ENCODE measurements at regions not wholly inside any gene's neighbourhood (a gene's known extent, or its start where the extent isn't known, plus 50 kb on each side); places are given as distances from the start of the nearest gene placed in this dataset.

DNA sequence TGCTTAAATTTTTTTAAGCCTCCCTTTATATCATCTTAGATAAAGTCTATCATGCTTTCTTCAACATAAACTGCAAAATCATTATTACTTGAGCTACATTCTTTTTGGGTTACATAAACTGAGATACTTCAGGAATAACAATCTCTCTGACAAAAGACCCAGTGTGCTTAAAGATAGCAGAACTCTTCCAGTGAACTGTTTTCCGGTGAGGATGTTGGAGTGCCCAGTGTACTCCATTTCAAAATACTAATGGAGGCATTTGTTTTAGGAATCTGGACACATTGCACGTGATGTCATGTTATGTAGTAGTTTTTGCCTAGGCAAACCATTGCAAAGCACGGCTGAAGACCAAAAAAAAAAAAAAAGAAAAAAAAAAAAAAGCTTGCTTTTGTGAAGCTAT is 388.2 kb upstream of the CELF2 start:
- H3K36me3 ChIP-seq (ENCODE audit: control insufficient read depth, insufficient read depth, low read length), result no peaks in the 10 kb centered on the region
- TF ChIP-seq, protein P1, sequence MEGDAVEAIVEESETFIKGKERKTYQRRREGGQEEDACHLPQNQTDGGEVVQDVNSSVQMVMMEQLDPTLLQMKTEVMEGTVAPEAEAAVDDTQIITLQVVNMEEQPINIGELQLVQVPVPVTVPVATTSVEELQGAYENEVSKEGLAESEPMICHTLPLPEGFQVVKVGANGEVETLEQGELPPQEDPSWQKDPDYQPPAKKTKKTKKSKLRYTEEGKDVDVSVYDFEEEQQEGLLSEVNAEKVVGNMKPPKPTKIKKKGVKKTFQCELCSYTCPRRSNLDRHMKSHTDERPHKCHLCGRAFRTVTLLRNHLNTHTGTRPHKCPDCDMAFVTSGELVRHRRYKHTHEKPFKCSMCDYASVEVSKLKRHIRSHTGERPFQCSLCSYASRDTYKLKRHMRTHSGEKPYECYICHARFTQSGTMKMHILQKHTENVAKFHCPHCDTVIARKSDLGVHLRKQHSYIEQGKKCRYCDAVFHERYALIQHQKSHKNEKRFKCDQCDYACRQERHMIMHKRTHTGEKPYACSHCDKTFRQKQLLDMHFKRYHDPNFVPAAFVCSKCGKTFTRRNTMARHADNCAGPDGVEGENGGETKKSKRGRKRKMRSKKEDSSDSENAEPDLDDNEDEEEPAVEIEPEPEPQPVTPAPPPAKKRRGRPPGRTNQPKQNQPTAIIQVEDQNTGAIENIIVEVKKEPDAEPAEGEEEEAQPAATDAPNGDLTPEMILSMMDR (IDR thresholded peaks at IDR 0.05; ENCODE audit: insufficient read depth, low read length, poor library complexity, severe bottlenecking), result no peak
- H3K4me3 ChIP-seq (ENCODE audit: low read depth, low read length), result no peak overlapping the region
- DNase-seq (ENCODE audit: low read depth), result no peak
- H3K27me3 ChIP-seq (ENCODE audit: control insufficient read depth, insufficient read depth, low read length), result no peaks in the 10 kb centered on the region

DNA sequence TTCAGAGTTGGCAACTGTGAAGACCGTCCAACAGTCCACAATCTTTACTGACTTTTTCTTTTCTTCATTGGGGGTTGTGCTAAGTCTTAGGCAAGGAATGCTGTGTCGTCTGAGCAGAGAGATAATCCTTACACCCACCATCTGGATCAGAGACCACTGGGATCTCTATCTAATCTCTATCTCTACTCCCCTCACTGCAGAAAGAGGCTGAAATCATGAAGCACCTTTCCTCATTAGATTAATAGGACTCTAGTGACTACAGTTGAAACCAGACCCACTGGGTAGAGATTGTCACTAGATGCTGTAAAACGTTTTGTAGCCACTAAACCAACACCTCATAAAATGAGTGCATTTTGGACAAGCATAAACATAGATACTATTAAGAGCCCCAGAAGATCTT is 387.4 kb upstream of the CELF2 start:
- no peaks in the 10 kb centered on the region for H3K36me3 ChIP-seq (ENCODE audit: control insufficient read depth, insufficient read depth, low read length)
- TF ChIP-seq, protein P1 (IDR thresholded peaks at IDR 0.05; ENCODE audit: insufficient read depth, low read length, poor library complexity, severe bottlenecking), result no peak
- no peak for DNase-seq (ENCODE audit: low read depth)
- no peak overlapping the region for H3K4me3 ChIP-seq (ENCODE audit: low read depth, low read length)
- H3K27me3 ChIP-seq (ENCODE audit: control insufficient read depth, insufficient read depth, low read length), result no peaks in the 10 kb centered on the region

- TF ChIP-seq, protein P1 (IDR thresholded peaks at IDR 0.05; ENCODE audit: insufficient read depth, low read length, poor library complexity, severe bottlenecking), result no peak
- no peaks in the 10 kb centered on the region for H3K36me3 ChIP-seq (ENCODE audit: control insufficient read depth, insufficient read depth, low read length)
- H3K4me3 ChIP-seq (ENCODE audit: low read depth, low read length), result no peak overlapping the region
- no peaks in the 10 kb centered on the region for H3K27me3 ChIP-seq (ENCODE audit: control insufficient read depth, insufficient read depth, low read length)
- DNase-seq (ENCODE audit: low read depth), result no peak
Measured at GRCh38 chr10:10630782-10631181, 386.9 kb upstream of the CELF2 start.

- TF ChIP-seq, protein P1 (IDR thresholded peaks at IDR 0.05; ENCODE audit: insufficient read depth, low read length, poor library complexity, severe bottlenecking), result no peak
- Histone ChIP-seq H3K27me3 (ENCODE audit: control insufficient read depth, insufficient read depth, low read length) (no peaks in the 10 kb centered on the region), H3K4me3 (ENCODE audit: low read depth, low read length) (no peak overlapping the region), H3K36me3 (ENCODE audit: control insufficient read depth, insufficient read depth, low read length) (no peaks in the 10 kb centered on the region)
- DNase-seq (ENCODE audit: low read depth), result no peak
Measured at GRCh38 chr10:10642189-10642588, 375.5 kb upstream of the CELF2 start.

GRCh38 chr10:10642751-10643150 is 374.9 kb upstream of the CELF2 start:
- H3K4me3 ChIP-seq (ENCODE audit: low read depth, low read length), result no peak overlapping the region
- TF ChIP-seq, protein P1 (IDR thresholded peaks at IDR 0.05; ENCODE audit: insufficient read depth, low read length, poor library complexity, severe bottlenecking), result no peak
- H3K36me3 ChIP-seq (ENCODE audit: control insufficient read depth, insufficient read depth, low read length), result no peaks in the 10 kb centered on the region
- no peaks in the 10 kb centered on the region for H3K27me3 ChIP-seq (ENCODE audit: control insufficient read depth, insufficient read depth, low read length)
- no peak for DNase-seq (ENCODE audit: low read depth)

DNA sequence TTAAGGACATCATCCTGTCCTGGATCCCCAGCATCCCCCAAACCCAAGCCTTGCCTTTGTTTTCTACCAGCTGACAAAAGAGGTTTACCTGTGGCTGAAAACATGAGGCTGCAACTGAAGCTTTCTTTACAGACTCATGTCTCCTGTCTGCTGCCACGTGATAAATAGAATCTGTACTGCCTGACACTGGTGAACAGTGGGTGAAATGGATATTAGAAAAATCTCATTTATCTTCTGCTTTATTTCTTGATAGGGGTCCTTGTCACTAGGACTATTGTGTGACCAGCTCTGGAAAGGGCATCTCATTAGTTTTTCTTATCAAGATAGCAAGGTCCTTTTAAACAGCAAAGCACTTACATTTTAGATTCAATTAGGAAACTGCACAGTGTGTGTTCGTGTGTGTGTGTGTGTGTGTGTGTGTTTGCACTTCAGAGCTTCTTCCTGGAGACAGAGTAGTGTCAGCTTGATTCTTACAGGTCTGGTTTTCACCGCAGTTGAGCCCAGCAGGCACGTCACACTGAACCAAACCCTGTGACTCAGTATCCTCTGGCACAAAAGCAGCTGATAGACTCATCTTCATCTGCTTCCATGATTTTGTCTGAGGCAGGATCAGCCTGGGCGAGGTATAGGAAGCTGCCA is 373.5 kb upstream of the CELF2 start:
- Histone ChIP-seq H3K4me3 (ENCODE audit: low read depth, low read length) (no peak overlapping the region), H3K36me3 (ENCODE audit: control insufficient read depth, insufficient read depth, low read length) (no peaks in the 10 kb centered on the region), H3K27me3 (ENCODE audit: control insufficient read depth, insufficient read depth, low read length) (no peaks in the 10 kb centered on the region)
- TF ChIP-seq, protein P1 (IDR thresholded peaks at IDR 0.05; ENCODE audit: insufficient read depth, low read length, poor library complexity, severe bottlenecking), result no peak
- no peak for DNase-seq (ENCODE audit: low read depth)

Measured in kidney epithelial cell (primary cell).